H1 (cell line): ENCODE measurements at regions not wholly inside any gene's neighbourhood (a gene's known extent, or its start where the extent isn't known, plus 50 kb on each side); places are given as distances from the start of the nearest gene placed in this dataset.

ENCODE experiments used
- CTCF ChIA-PET: fragments of 300-600 bp; sonication (Branson Sonifier 250); formaldehyde crosslinking; loops from one replicate; lab custom pipeline; 2021; ENCODE audit not compliant: partially characterized antibody; lab: Charles Lee
- POLR2A ChIA-PET: fragments of 300-600 bp; sonication (Branson Sonifier 250); formaldehyde crosslinking; loops from one replicate; lab custom pipeline; 2021; ENCODE audit warnings: inconsistent platforms; ENCODE audit not compliant: partially characterized antibody; lab: Charles Lee
- DNase-seq, 2 experiments: peaks; one replicate each; pipeline versions ENCODE4 v3.0.0 to v3.0.0-alpha.2; 2010 to 2022; ENCODE audit warnings: low spot score in 2 of 2, low read depth in 1 of 2, mixed read lengths in 1 of 2
- FAIRE-seq: peaks from 2 replicates; lab custom pipeline; 2011; peaks lifted over from hg19 to GRCh38; lab: Jason Lieb, UNC
- H2AFZ ChIP-seq: 2 replicates; pipeline ENCODE4 v1.8.1; 2012; ENCODE audit warnings: low read length, inconsistent platforms
- H2AK5ac ChIP-seq: 2 replicates; pipeline ENCODE4 v1.6.1; 2013; ENCODE audit warnings: low read depth, low read length
- H2BK120ac ChIP-seq: replicated peaks from 2 replicates; pipeline ENCODE3; 2013; ENCODE audit warnings: low read depth, low read length, inconsistent platforms
- H2BK12ac ChIP-seq: 2 replicates; pipeline ENCODE4 v1.6.1; 2013; ENCODE audit warnings: low read depth, low read length
- H2BK15ac ChIP-seq: 2 replicates; pipeline ENCODE4 v1.6.1; 2013; ENCODE audit warnings: low read length
- H2BK20ac ChIP-seq: 2 replicates; pipeline ENCODE4 v1.6.1; 2013; ENCODE audit warnings: low read length
- H2BK5ac ChIP-seq: 2 replicates; pipeline ENCODE4 v1.6.1; 2013; ENCODE audit warnings: low read depth, low read length
- H3K14ac ChIP-seq: 2 replicates; pipeline ENCODE4 v1.6.1; 2013; ENCODE audit warnings: inconsistent platforms; ENCODE audit not compliant: insufficient read length
- H3K18ac ChIP-seq: 2 replicates; pipeline ENCODE4 v1.6.1; 2013; ENCODE audit warnings: low read length; ENCODE audit errors: extremely low read depth
- H3K23ac ChIP-seq: 2 replicates; pipeline ENCODE4 v1.6.1; 2013; ENCODE audit warnings: inconsistent platforms; ENCODE audit not compliant: insufficient read length
- H3K23me2 ChIP-seq: 2 replicates; pipeline ENCODE4 v1.6.1; 2013; ENCODE audit warnings: low read depth, low read length
- H3K27ac ChIP-seq: 2 replicates; pipeline ENCODE4 v1.6.1; 2011; ENCODE audit warnings: low read depth, low read length, inconsistent platforms
- H3K27me3 ChIP-seq, 4 experiments: replicated peaks in 1 of 4; 1 replicate in 1 of 4; 2 replicates in 3 of 4; pipeline versions ENCODE4 v1.6.1 to v1.8.1; 2011 to 2013; ENCODE audit warnings: low read length in 3 of 4, mild to moderate bottlenecking in 3 of 4, inconsistent platforms in 2 of 4, mixed read lengths in 2 of 4, moderate library complexity in 1 of 4; ENCODE audit not compliant: control insufficient read depth in 3 of 4, insufficient read depth in 3 of 4; ENCODE audit errors: extremely low read depth in 1 of 4
- H3K36me3 ChIP-seq, 4 experiments: 2 replicates each; pipeline versions ENCODE4 v1.6.1 to v1.8.1; 2011 to 2013; ENCODE audit warnings: mild to moderate bottlenecking in 4 of 4, low read length in 3 of 4, moderate library complexity in 2 of 4, control low read depth in 1 of 4, inconsistent platforms in 1 of 4; ENCODE audit not compliant: insufficient read depth in 4 of 4, control insufficient read depth in 2 of 4
- H3K4ac ChIP-seq: replicated peaks from 2 replicates; pipeline ENCODE3; 2013; ENCODE audit warnings: low read length, low read depth, mixed read lengths, inconsistent platforms; ENCODE audit not compliant: insufficient read length
- H3K4me1 ChIP-seq, 4 experiments: replicated peaks in 1 of 4; 1 replicate in 1 of 4; 2 replicates in 3 of 4; pipeline versions ENCODE4 v1.6.1 to v1.8.1; 2011 to 2013; ENCODE audit warnings: low read length in 3 of 4, inconsistent platforms in 2 of 4, mixed read lengths in 1 of 4; ENCODE audit not compliant: insufficient read depth in 4 of 4, control insufficient read depth in 3 of 4
- H3K4me2 ChIP-seq, 2 experiments: 2 replicates each; pipeline versions ENCODE4 v1.6.1 to v1.8.1; 2011 to 2013; ENCODE audit warnings: low read depth in 2 of 2, low read length in 2 of 2, control low read depth in 1 of 2, inconsistent platforms in 1 of 2, mild to moderate bottlenecking in 1 of 2; ENCODE audit not compliant: insufficient read depth in 1 of 2
- H3K4me3 ChIP-seq, 4 experiments: fragments of 200-600, 300-600 bp in 1 of 4; sonication (generic), shearing (Covaris generic), sonication (Bioruptor Twin) in 1 of 4; 2 replicates each; pipeline versions ENCODE4 v1.5.1 to v1.8.1; 2011 to 2016; ENCODE audit warnings: low read length in 4 of 4, low read depth in 3 of 4, control low read depth in 2 of 4, inconsistent platforms in 2 of 4, mild to moderate bottlenecking in 2 of 4, mixed read lengths in 1 of 4, moderate library complexity in 1 of 4; ENCODE audit not compliant: insufficient read depth in 2 of 4; ENCODE audit errors: extremely low read depth in 1 of 4
- H3K56ac ChIP-seq: replicated peaks from 2 replicates; pipeline ENCODE3; 2013; ENCODE audit warnings: low read depth, mild to moderate bottlenecking, mixed read lengths, low read length, inconsistent platforms; ENCODE audit not compliant: insufficient read length
- H3K79me1 ChIP-seq: 2 replicates; pipeline ENCODE4 v1.6.1; 2013; ENCODE audit warnings: low read depth, low read length, control low read depth
- H3K79me2 ChIP-seq, 2 experiments: 2 replicates each; pipeline versions ENCODE4 v1.6.1 to v1.8.1; 2012 to 2013; ENCODE audit warnings: low read length in 2 of 2, mild to moderate bottlenecking in 2 of 2, inconsistent platforms in 1 of 2; ENCODE audit not compliant: insufficient read depth in 2 of 2, control insufficient read depth in 1 of 2
- H3K9ac ChIP-seq, 4 experiments: replicated peaks in 1 of 4; 1 replicate in 1 of 4; 2 replicates in 3 of 4; pipeline versions ENCODE4 v1.6.1 to v1.8.1; 2011 to 2013; ENCODE audit warnings: low read depth in 3 of 4, low read length in 3 of 4, control low read depth in 2 of 4, mild to moderate bottlenecking in 2 of 4, moderate library complexity in 2 of 4, inconsistent platforms in 1 of 4; ENCODE audit errors: extremely low read depth in 1 of 4
- H3K9me3 ChIP-seq, 2 experiments: 2 replicates each; pipeline versions ENCODE4 v1.6.1 to v1.8.1; 2012 to 2013; ENCODE audit warnings: mild to moderate bottlenecking in 2 of 2, moderate library complexity in 2 of 2, control low read depth in 1 of 2, inconsistent platforms in 1 of 2, low read depth in 1 of 2, low read length in 1 of 2, mixed read lengths in 1 of 2; ENCODE audit not compliant: insufficient read depth in 2 of 2
- H4K20me1 ChIP-seq, 2 experiments: replicated peaks in 1 of 2; 2 replicates each; pipeline versions ENCODE3 to v1.8.1; 2011 to 2013; ENCODE audit warnings: inconsistent platforms in 2 of 2, low read length in 2 of 2, mild to moderate bottlenecking in 1 of 2; ENCODE audit not compliant: insufficient read depth in 2 of 2, control insufficient read depth in 1 of 2
- H4K5ac ChIP-seq: 2 replicates; pipeline ENCODE4 v1.6.1; 2013; ENCODE audit warnings: low read length, low read depth, mixed read lengths, inconsistent platforms; ENCODE audit not compliant: insufficient read length
- H4K8ac ChIP-seq: 2 replicates; pipeline ENCODE4 v1.8.0; 2013; ENCODE audit warnings: mild to moderate bottlenecking, moderate library complexity, low read length, inconsistent platforms; ENCODE audit not compliant: insufficient read depth; ENCODE audit errors: extremely low read depth
- H4K91ac ChIP-seq: replicated peaks from 2 replicates; pipeline ENCODE3; 2013; ENCODE audit warnings: low read length, mixed read lengths, inconsistent platforms; ENCODE audit not compliant: insufficient read length
- CHD1 ChIP-seq: IDR thresholded peaks from 2 replicates; pipeline ENCODE4 v1.6.1; 2012; ENCODE audit warnings: low read depth, low read length, improper control_type of control experiment
- WGBS, 2 experiments: shearing (Covaris generic) in 1 of 2; methylation state at CpG; one replicate each; pipeline versions ENCODE4 v1.1.6 to v1.1.7; 2013 to 2015; ENCODE audit warnings: low lambda C conversion rate in 2 of 2, mixed read lengths in 2 of 2, inconsistent platforms in 1 of 2, low coverage in 1 of 2, missing lambda C conversion rate in 1 of 2; ENCODE audit not compliant: insufficient replicate concordance in 2 of 2, insufficient coverage in 1 of 2, insufficient read length in 1 of 2; ENCODE audit errors: extremely low coverage in 1 of 2, missing lambda C conversion rate in 1 of 2; 5-methylcytosine and 5-hydroxymethylcytosine counted together

GRCh38 chr18:77635858-77636257, 386.2 kb downstream of the GALR1 start:
- H2AFZ ChIP-seq, result no peak overlapping the region
- H3K18ac ChIP-seq, result no peak overlapping the region
- H2AK5ac ChIP-seq, result no peak overlapping the region
- no peak overlapping the region for H4K5ac ChIP-seq
- H3K36me3 ChIP-seq, result no peaks in the 10 kb centered on the region
- H3K56ac ChIP-seq, result no peak overlapping the region
- ChIA-PET POLR2A (interaction anchor here (0.6 kb wide), 1 partner anchor 432 kb away, joined by 3 read pairs; no protein-coding TSS in a partner anchor), CTCF (interaction anchor here (1.2 kb wide), 1 partner anchor 20 kb away, joined by 3 read pairs; no protein-coding TSS in a partner anchor)
- no peaks in the 10 kb centered on the region for H3K23me2 ChIP-seq
- no peak for FAIRE-seq
- H3K27ac ChIP-seq, result no peak overlapping the region
- no peak overlapping the region for H2BK12ac ChIP-seq
- H3K4me3 ChIP-seq, result no peak overlapping the region
- H3K9me3 ChIP-seq, result peaks cover 4 to 11% of the 10 kb centered on the region in 2 experiments; a peak in 3 of 4 replicates
- no peak for TF ChIP-seq CHD1
- no peaks in the 10 kb centered on the region for H3K27me3 ChIP-seq
- no peak overlapping the region for H3K14ac ChIP-seq
- no peak for DNase-seq
- H2BK15ac ChIP-seq, result no peak overlapping the region
- no peak overlapping the region for H3K23ac ChIP-seq
- H3K79me1 ChIP-seq, result no peaks in the 10 kb centered on the region
- no peak overlapping the region for H3K4me2 ChIP-seq
- no peaks in the 10 kb centered on the region for H3K4me1 ChIP-seq
- H2BK5ac ChIP-seq, result no peak overlapping the region
- H4K8ac ChIP-seq, result no peak overlapping the region
- H3K4ac ChIP-seq, result no peak overlapping the region
- H4K20me1 ChIP-seq, result no peaks in the 10 kb centered on the region
- 94% methylated on average over 6 of the region's 6 CpGs; no CpG with 5 or more reads in 1 of the 2 experiments for WGBS, 2 experiments
- no peak overlapping the region for H3K9ac ChIP-seq
- no peaks in the 10 kb centered on the region for H3K79me2 ChIP-seq
- no peak overlapping the region for H4K91ac ChIP-seq
- H2BK120ac ChIP-seq, result no peak overlapping the region
- H2BK20ac ChIP-seq, result no peak overlapping the region
